HepG2 (cell line): ENCODE measurements at regions not wholly inside any gene's neighbourhood (a gene's known extent, or its start where the extent isn't known, plus 50 kb on each side); places are given as distances from the start of the nearest gene placed in this dataset.

Experiments used
- ATAC-seq: fragments of 200-7000 bp; cut with Tn5 transposase; 3 replicates; pipeline ENCODE4 v1.9.1; 2020; ENCODE audit warnings: mild to moderate bottlenecking, moderate library complexity
- BruUV-seq: library from RNA; stranded (reverse); fragments of 400-500 nt; replicated peaks from 2 replicates; lab custom pipeline; 2021; lab: Mats Ljungman, UMichigan
- CTCF ChIA-PET: fragments of 300-600 bp; formaldehyde crosslinking; extraction: SDS; loops from one replicate; lab custom pipeline; 2021; ENCODE audit warnings: low total read pairs, inconsistent platforms, low intra/inter-chr PET ratio; lab: Yijun Ruan, JAX
- POLR2A ChIA-PET: fragments of 350-600 bp; sonication (Branson Sonifier 250); formaldehyde crosslinking; loops from one replicate; lab custom pipeline; 2020; ENCODE audit warnings: antibody characterized with exemption, inconsistent platforms; lab: Yijun Ruan, JAX
- DNase-seq: peaks from one replicate; pipeline ENCODE4 v3.0.0-alpha.2; 2015; ENCODE audit warnings: low spot score
- FAIRE-seq: peaks from 3 replicates; lab custom pipeline; 2011; peaks lifted over from hg19 to GRCh38; lab: Jason Lieb, UNC
- H2AFZ ChIP-seq: one replicate; pipeline ENCODE4 v1.6.1; 2011; ENCODE audit warnings: low read length, inconsistent platforms
- H3K27ac ChIP-seq: fragments of 300-600 bp; 3 replicates; pipeline ENCODE4 v1.8.0; 2011; ENCODE audit warnings: mixed run types, mild to moderate bottlenecking, mixed read lengths, low read length, inconsistent platforms; ENCODE audit not compliant: insufficient read depth; ENCODE audit errors: extremely low read length
- H3K27me3 ChIP-seq, 2 experiments: fragments of 200-600 bp in 1 of 2; 2 replicates in 1 of 2; 3 replicates in 1 of 2; pipeline versions ENCODE4 v1.6.0 to v1.8.0; 2011; ENCODE audit warnings: low read length in 2 of 2, mild to moderate bottlenecking in 2 of 2, moderate library complexity in 2 of 2, inconsistent platforms in 1 of 2; ENCODE audit not compliant: insufficient read depth in 2 of 2, control insufficient read depth in 1 of 2
- H3K36me3 ChIP-seq, 2 experiments: fragments of 200-600 bp in 1 of 2; replicated peaks in 1 of 2; 2 replicates in 1 of 2; 3 replicates in 1 of 2; pipeline versions ENCODE4 v1.5.1 to v1.8.0; 2011; ENCODE audit warnings: low read length in 2 of 2, inconsistent platforms in 1 of 2; ENCODE audit not compliant: insufficient read depth in 2 of 2, control insufficient read depth in 1 of 2
- H3K4me1 ChIP-seq: 2 replicates; pipeline ENCODE4 v1.5.1; 2012; ENCODE audit warnings: low read length, inconsistent platforms; ENCODE audit not compliant: insufficient read depth
- H3K4me2 ChIP-seq: 2 replicates; pipeline ENCODE4 v1.6.0; 2011; ENCODE audit warnings: low read depth, low read length, inconsistent platforms
- H3K4me3 ChIP-seq, 3 experiments: fragments of 200-600 bp in 1 of 3; sonication (generic), shearing (Covaris generic) in 1 of 3; replicated peaks in 1 of 3; 2 replicates each; pipeline ENCODE4 v1.5.1; 2011 to 2016; ENCODE audit warnings: low read length in 3 of 3, inconsistent platforms in 2 of 3, low read depth in 2 of 3, mild to moderate bottlenecking in 2 of 3, control low read depth in 1 of 3, mixed read lengths in 1 of 3; ENCODE audit not compliant: insufficient read depth in 1 of 3
- H3K79me2 ChIP-seq: one replicate; pipeline ENCODE4 v1.6.1; 2011; ENCODE audit warnings: low read length, inconsistent platforms; ENCODE audit not compliant: insufficient read depth
- H3K9ac ChIP-seq: 2 replicates; pipeline ENCODE4 v1.6.0; 2011; ENCODE audit warnings: mild to moderate bottlenecking, low read depth, low read length, inconsistent platforms; ENCODE audit not compliant: insufficient read depth
- H3K9me3 ChIP-seq: 2 replicates; pipeline ENCODE4 v1.5.1; 2012; ENCODE audit warnings: mild to moderate bottlenecking, low read length
- H4K20me1 ChIP-seq: 2 replicates; pipeline ENCODE4 v1.6.0; 2011; ENCODE audit warnings: inconsistent platforms, mild to moderate bottlenecking, low read length, moderate library complexity; ENCODE audit not compliant: insufficient read depth
- ARID2 ChIP-seq: sonication (generic); formaldehyde crosslinking; IDR thresholded peaks from 2 replicates; pipeline ENCODE4 v1.8.1; 2022; ENCODE audit warnings: mild to moderate bottlenecking, missing genetic modification reagents, borderline replicate concordance
- ATF7-NPFF ChIP-seq: sonication (generic); formaldehyde crosslinking; IDR thresholded peaks from 2 replicates; pipeline ENCODE4 v1.8.1; 2023; ENCODE audit warnings: mild to moderate bottlenecking, low read depth, missing genetic modification reagents, moderate library complexity
- KDM5A ChIP-seq: fragments of 200-600 bp; sonication (generic); IDR thresholded peaks from 2 replicates; pipeline ENCODE4 v1.7.0; 2018; ENCODE audit warnings: antibody characterized with exemption, mild to moderate bottlenecking, low read length, borderline replicate concordance
- KMT2A ChIP-seq: sonication (generic); formaldehyde crosslinking; IDR thresholded peaks from 2 replicates; pipeline ENCODE4 v1.4.0; 2020; ENCODE audit warnings: missing genetic modification reagents
- MIER3 ChIP-seq: IDR thresholded peaks from 2 replicates; pipeline ENCODE4 v1.6.1; 2016; ENCODE audit warnings: missing compliant biosample characterization, borderline replicate concordance
- NR2F6 ChIP-seq, 2 experiments: IDR thresholded peaks; 2 replicates each; pipeline ENCODE4 v1.6.1; 2016; ENCODE audit warnings: antibody characterized with exemption in 1 of 2, mild to moderate bottlenecking in 1 of 2
- PRDM4 ChIP-seq: sonication (generic); formaldehyde crosslinking; IDR thresholded peaks from 2 replicates; pipeline ENCODE4 v1.9.0; 2021; ENCODE audit warnings: missing genetic modification reagents, borderline replicate concordance
- TFE3 ChIP-seq: IDR thresholded peaks from 2 replicates; pipeline ENCODE4 v1.6.1; 2016
- TRIM24 ChIP-seq: sonication (generic); formaldehyde crosslinking; IDR thresholded peaks from 2 replicates; pipeline ENCODE4 v1.8.0; 2022; ENCODE audit warnings: mild to moderate bottlenecking, missing genetic modification reagents
- UBTF ChIP-seq: sonication (generic); formaldehyde crosslinking; IDR thresholded peaks from 2 replicates; pipeline ENCODE4 v1.4.0; 2020; ENCODE audit warnings: mild to moderate bottlenecking, missing genetic modification reagents
- ZBTB7A ChIP-seq: sonication (generic); formaldehyde crosslinking; IDR thresholded peaks from 2 replicates; pipeline ENCODE4 v1.8.0; 2022; ENCODE audit warnings: mild to moderate bottlenecking, missing genetic modification reagents
- ZFP90 ChIP-seq: sonication (generic); formaldehyde crosslinking; IDR thresholded peaks from 2 replicates; pipeline ENCODE4 v1.8.0; 2022; ENCODE audit warnings: missing genetic modification reagents, mild to moderate bottlenecking, inconsistent platforms, borderline replicate concordance
- ZMAT5 ChIP-seq: sonication (generic); formaldehyde crosslinking; IDR thresholded peaks from 2 replicates; pipeline ENCODE4 v1.5.0; 2020; ENCODE audit warnings: mild to moderate bottlenecking, low read depth, missing genetic modification reagents, borderline replicate concordance
- WGBS: methylation state at CpG from one replicate; pipeline ENCODE4 v1.1.6; 2017; ENCODE audit warnings: low lambda C conversion rate; 5-methylcytosine and 5-hydroxymethylcytosine counted together
- in situ Hi-C: cut with HindIII; loops from 2 replicates; pipeline ENCODE4 v1.10.0; 2017; ENCODE audit warnings: low pct_unique_long_range_greater_than_20kb; ENCODE audit not compliant: extremely low pct_ligation_motif_present
- intact Hi-C: fragments of 100-400 bp; cut with micrococcal nuclease; formaldehyde crosslinking; loops from one replicate; pipeline ENCODE4 v1.10.0; 2022; ENCODE audit not compliant: unreplicated experiment

- TF ChIP-seq PRDM4 (CRISPR knock-in tag): no peak
- no peak for TF ChIP-seq ZFP90 (CRISPR knock-in tag)
These were observed 512.2 kb upstream of the MARCKS start (continued) for GRCh38 chr6:113344969-113345368.

- DNase-seq (no peak), FAIRE-seq (no peak), ATAC-seq (no peak)
- 95% methylated on average over 3 of the region's 3 CpGs for WGBS
- Histone ChIP-seq H3K9ac (no peak overlapping the region), H3K4me2 (no peak overlapping the region), H3K4me1 (peaks cover 27% of the 10 kb centered on the region), H3K4me3 (no peak overlapping the region), H3K36me3 (no peaks in the 10 kb centered on the region), H2AFZ (no peak overlapping the region), H3K27me3 (no peaks in the 10 kb centered on the region; a peak in 1 of 5 replicates), H3K79me2 (no peaks in the 10 kb centered on the region), H3K27ac (no peak overlapping the region)
- in situ Hi-C loops: no loop called here
- BruUV-seq: no TSS peak
- no peak for TF ChIP-seq KMT2A (CRISPR knock-in tag)
- TF ChIP-seq KDM5A: no peak
- TF ChIP-seq TRIM24: no peak
- no peak for TF ChIP-seq UBTF (CRISPR knock-in tag)
- TF ChIP-seq TFE3 (CRISPR knock-in tag): no peak
- no peak for TF ChIP-seq ZMAT5 (CRISPR knock-in tag)
- TF ChIP-seq ARID2: no peak
- no peak for TF ChIP-seq ZBTB7A (CRISPR knock-in tag)
- TF ChIP-seq NR2F6 (IDR thresholded peaks at IDR 0.05): no peak
- no peak for TF ChIP-seq NR2F6 (CRISPR knock-in tag; IDR thresholded peaks at IDR 0.05)
- no peak for TF ChIP-seq MIER3 (CRISPR knock-in tag)
- no peak for TF ChIP-seq ATF7-NPFF (CRISPR knock-in tag)
- TF ChIP-seq, all 625 proteins: peak for 0
- no peaks in the 10 kb centered on the region for H3K9me3 ChIP-seq
- CTCF ChIA-PET: no interaction called here
- intact Hi-C loops: no loop called here
- H4K20me1 ChIP-seq: no peaks in the 10 kb centered on the region
- POLR2A ChIA-PET: no interaction called here
These were observed 509.7 kb upstream of the MARCKS start for GRCh38 chr6:113347436-113347835.
